Breast epithelium (tissue), 4 donors: ENCODE measurements at regions not wholly inside any gene's neighbourhood (a gene's known extent, or its start where the extent isn't known, plus 50 kb on each side); places are given as distances from the start of the nearest gene placed in this dataset.
A peak's percentile ranks its signal among the peaks of the same experiment; 100 is the strongest.

Experiments used
- DNase-seq, 2 donors: peaks; one replicate each; pipeline ENCODE4 v3.0.0-alpha.2; 2019; ENCODE audit warnings: low spot score in 2 of 2
- H3K27ac ChIP-seq, 2 donors: fragments of 200-600 bp; sonication (generic) in 1 of 2; one replicate each; pipeline ENCODE4 v1.5.1; 2016 to 2019; ENCODE audit warnings: mild to moderate bottlenecking in 1 of 2
- H3K27me3 ChIP-seq, 2 donors: fragments of 200-600 bp; sonication (generic) in 1 of 2; one replicate each; pipeline versions ENCODE4 v1.5.1 to v1.6.0; 2017 to 2019; ENCODE audit warnings: control low read depth in 1 of 2, mild to moderate bottlenecking in 1 of 2
- H3K36me3 ChIP-seq: fragments of 200-600 bp; one replicate; pipeline ENCODE4 v1.5.1; 2019
- H3K4me1 ChIP-seq, 2 donors: fragments of 200-600 bp; sonication (generic); one replicate each; pipeline ENCODE4 v1.5.1; 2016 to 2019; ENCODE audit warnings: control low read depth in 1 of 2
- H3K4me3 ChIP-seq, 3 donors: fragments of 200-600 bp; sonication (generic); 1 replicate in 2 of 3; 2 replicates in 1 of 3; pipeline ENCODE4 v1.5.1; 2016 to 2019; ENCODE audit warnings: mild to moderate bottlenecking in 3 of 3, moderate library complexity in 2 of 3
- H3K9me3 ChIP-seq, 2 donors: fragments of 200-600 bp; sonication (generic) in 1 of 2; one replicate each; pipeline ENCODE4 v1.5.1; 2016 to 2019; ENCODE audit warnings: control low read depth in 1 of 2
- CTCF ChIP-seq, 3 donors: fragments of 450-650 bp; IDR thresholded peaks; one replicate each; pipeline ENCODE4 v1.5.1; 2016 to 2017; ENCODE audit warnings: antibody characterized with exemption in 3 of 3, mild to moderate bottlenecking in 3 of 3, moderate library complexity in 3 of 3
- POLR2A ChIP-seq: fragments of 450-650 bp; IDR thresholded peaks from one replicate; pipeline ENCODE4 v1.6.1; 2016; ENCODE audit warnings: antibody characterized with exemption, mild to moderate bottlenecking, moderate library complexity
- POLR2AphosphoS5 ChIP-seq, 3 donors: sonication (generic); formaldehyde crosslinking; IDR thresholded peaks; one replicate each; pipeline ENCODE4 v1.6.1; 2017; ENCODE audit warnings: antibody characterized with exemption in 3 of 3
- intact Hi-C: fragments of 100-400 bp; cut with DNase I; formaldehyde crosslinking; loops from one replicate; pipeline ENCODE4 v1.15.1; 2023; ENCODE audit warnings: low total_unique reads

- no peaks in the 10 kb centered on the region for H3K4me1 ChIP-seq
- H3K9me3 ChIP-seq = no peaks in the 10 kb centered on the region
- TF ChIP-seq POLR2A (no peak), POLR2AphosphoS5 (IDR thresholded peaks at IDR 0.05) (no peak), CTCF (IDR thresholded peaks at IDR 0.05) (no peak)
- H3K4me3 ChIP-seq = no peak overlapping the region
- intact Hi-C loops = no loop called here
- no peaks in the 10 kb centered on the region for H3K36me3 ChIP-seq
- H3K27ac ChIP-seq = no peak overlapping the region
- no peak for DNase-seq
- H3K27me3 ChIP-seq = no peaks in the 10 kb centered on the region
Observed at GRCh38 chr15:50840520-50840919, 68.0 kb upstream of the AP4E1 start.

- Histone ChIP-seq H3K4me3 (no peak overlapping the region), H3K4me1 (no peaks in the 10 kb centered on the region), H3K9me3 (no peaks in the 10 kb centered on the region), H3K36me3 (no peaks in the 10 kb centered on the region), H3K27ac (no peak overlapping the region), H3K27me3 (no peaks in the 10 kb centered on the region)
- DNase-seq = no peak
- no peak for TF ChIP-seq POLR2AphosphoS5 (IDR thresholded peaks at IDR 0.05)
- TF ChIP-seq POLR2A = no peak
- TF ChIP-seq CTCF (IDR thresholded peaks at IDR 0.05) = no peak
- intact Hi-C loops = no loop called here
Observed at GRCh38 chr15:50837256-50837770, 71.2 kb upstream of the AP4E1 start.

- Histone ChIP-seq H3K4me1 (no peaks in the 10 kb centered on the region), H3K36me3 (no peaks in the 10 kb centered on the region), H3K4me3 (no peak overlapping the region), H3K9me3 (no peaks in the 10 kb centered on the region), H3K27ac (no peak overlapping the region), H3K27me3 (no peaks in the 10 kb centered on the region)
- intact Hi-C loops = no loop called here
- no peak for DNase-seq
- TF ChIP-seq POLR2AphosphoS5 (IDR thresholded peaks at IDR 0.05) (no peak), CTCF (IDR thresholded peaks at IDR 0.05) (no peak), POLR2A (no peak)
Observed at GRCh38 chr15:50830477-50831354, 65.2 kb upstream of the SPPL2A start.

- TF ChIP-seq POLR2AphosphoS5 (IDR thresholded peaks at IDR 0.05) (peak in 1 of 3 donors; percentile 32), POLR2A (no peak)
- Histone ChIP-seq H3K4me1 (no peaks in the 10 kb centered on the region), H3K27me3 (no peaks in the 10 kb centered on the region), H3K9me3 (no peaks in the 10 kb centered on the region), H3K36me3 (no peaks in the 10 kb centered on the region), H3K4me3 (no peak overlapping the region), H3K27ac (no peak overlapping the region)
- intact Hi-C loops = no loop called here
- DNase-seq = no peak
Observed at GRCh38 chr15:50828610-50829206, 63.2 kb upstream of the SPPL2A start.

- Histone ChIP-seq H3K27me3 (no peaks in the 10 kb centered on the region), H3K27ac (no peak overlapping the region), H3K4me1 (no peaks in the 10 kb centered on the region), H3K4me3 (no peak overlapping the region), H3K9me3 (no peaks in the 10 kb centered on the region), H3K36me3 (no peaks in the 10 kb centered on the region)
- TF ChIP-seq CTCF (IDR thresholded peaks at IDR 0.05) = no peak
- no peak for TF ChIP-seq POLR2A
- TF ChIP-seq POLR2AphosphoS5 (IDR thresholded peaks at IDR 0.05) = no peak
- DNase-seq = no peak
- intact Hi-C loops = no loop called here
Observed at GRCh38 chr15:50825946-50826345, 60.4 kb upstream of the SPPL2A start.
